HEK293 (cell line): ENCODE measurements at regions not wholly inside any gene's neighbourhood (a gene's known extent, or its start where the extent isn't known, plus 50 kb on each side); places are given as distances from the start of the nearest gene placed in this dataset.

Source experiments
- ZNF112 ChIP-seq: fragments of 450-650 bp; formaldehyde crosslinking; IDR thresholded peaks from 2 replicates; pipeline ENCODE4 v1.5.0; 2017; ENCODE audit warnings: missing biosample characterization, missing genetic modification characterization
- ZNF221 ChIP-seq: fragments of 450-650 bp; formaldehyde crosslinking; IDR thresholded peaks from 2 replicates; pipeline ENCODE4 v1.5.1; 2017; ENCODE audit warnings: missing biosample characterization, missing genetic modification characterization, borderline replicate concordance
- ZXDB ChIP-seq: fragments of 450-650 bp; formaldehyde crosslinking; IDR thresholded peaks from 2 replicates; pipeline ENCODE4 v1.5.1; 2016; ENCODE audit warnings: missing biosample characterization, missing genetic modification characterization
- TF ChIP-seq, protein P1 (sequence below): fragments of 450-650 bp; formaldehyde crosslinking; IDR thresholded peaks from 2 replicates; pipeline ENCODE4 v1.5.1; 2016; ENCODE audit warnings: missing biosample characterization, missing genetic modification characterization
- TF ChIP-seq, protein P2 (sequence below): fragments of 450-650 bp; formaldehyde crosslinking; IDR thresholded peaks from 2 replicates; pipeline ENCODE4 v1.5.1; 2016; ENCODE audit warnings: missing biosample characterization, missing genetic modification characterization
- TF ChIP-seq, protein P3 (sequence below): fragments of 450-650 bp; formaldehyde crosslinking; IDR thresholded peaks from 2 replicates; pipeline ENCODE4 v1.5.1; 2016; ENCODE audit warnings: missing biosample characterization, missing genetic modification characterization, low read depth

DNA sequence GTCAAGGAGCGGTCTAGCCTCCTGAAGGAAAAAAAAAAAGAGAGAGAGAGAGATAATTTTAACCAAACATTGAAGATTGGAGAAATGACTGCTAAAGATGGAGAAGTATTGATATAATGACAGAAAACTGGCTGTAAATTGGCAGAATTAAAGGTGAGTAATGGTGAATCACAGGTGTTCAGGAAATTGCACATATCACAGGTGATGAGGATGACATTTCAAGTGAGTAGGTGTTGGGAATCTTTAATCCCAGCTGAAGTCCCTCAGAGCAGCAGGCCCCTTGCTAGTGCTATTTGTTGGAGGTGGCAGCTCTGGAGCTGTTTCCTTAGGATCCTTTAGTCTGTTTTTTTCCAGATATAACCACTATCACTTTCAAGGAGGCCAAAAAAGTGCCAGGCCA lies 678.4 kb upstream of the VRK2 start:
- TF ChIP-seq ZNF112 (tag by site-specific recombination): no peak
- TF ChIP-seq, protein P1, sequence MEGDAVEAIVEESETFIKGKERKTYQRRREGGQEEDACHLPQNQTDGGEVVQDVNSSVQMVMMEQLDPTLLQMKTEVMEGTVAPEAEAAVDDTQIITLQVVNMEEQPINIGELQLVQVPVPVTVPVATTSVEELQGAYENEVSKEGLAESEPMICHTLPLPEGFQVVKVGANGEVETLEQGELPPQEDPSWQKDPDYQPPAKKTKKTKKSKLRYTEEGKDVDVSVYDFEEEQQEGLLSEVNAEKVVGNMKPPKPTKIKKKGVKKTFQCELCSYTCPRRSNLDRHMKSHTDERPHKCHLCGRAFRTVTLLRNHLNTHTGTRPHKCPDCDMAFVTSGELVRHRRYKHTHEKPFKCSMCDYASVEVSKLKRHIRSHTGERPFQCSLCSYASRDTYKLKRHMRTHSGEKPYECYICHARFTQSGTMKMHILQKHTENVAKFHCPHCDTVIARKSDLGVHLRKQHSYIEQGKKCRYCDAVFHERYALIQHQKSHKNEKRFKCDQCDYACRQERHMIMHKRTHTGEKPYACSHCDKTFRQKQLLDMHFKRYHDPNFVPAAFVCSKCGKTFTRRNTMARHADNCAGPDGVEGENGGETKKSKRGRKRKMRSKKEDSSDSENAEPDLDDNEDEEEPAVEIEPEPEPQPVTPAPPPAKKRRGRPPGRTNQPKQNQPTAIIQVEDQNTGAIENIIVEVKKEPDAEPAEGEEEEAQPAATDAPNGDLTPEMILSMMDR (tag by site-specific recombination): no peak
- TF ChIP-seq, protein P2, sequence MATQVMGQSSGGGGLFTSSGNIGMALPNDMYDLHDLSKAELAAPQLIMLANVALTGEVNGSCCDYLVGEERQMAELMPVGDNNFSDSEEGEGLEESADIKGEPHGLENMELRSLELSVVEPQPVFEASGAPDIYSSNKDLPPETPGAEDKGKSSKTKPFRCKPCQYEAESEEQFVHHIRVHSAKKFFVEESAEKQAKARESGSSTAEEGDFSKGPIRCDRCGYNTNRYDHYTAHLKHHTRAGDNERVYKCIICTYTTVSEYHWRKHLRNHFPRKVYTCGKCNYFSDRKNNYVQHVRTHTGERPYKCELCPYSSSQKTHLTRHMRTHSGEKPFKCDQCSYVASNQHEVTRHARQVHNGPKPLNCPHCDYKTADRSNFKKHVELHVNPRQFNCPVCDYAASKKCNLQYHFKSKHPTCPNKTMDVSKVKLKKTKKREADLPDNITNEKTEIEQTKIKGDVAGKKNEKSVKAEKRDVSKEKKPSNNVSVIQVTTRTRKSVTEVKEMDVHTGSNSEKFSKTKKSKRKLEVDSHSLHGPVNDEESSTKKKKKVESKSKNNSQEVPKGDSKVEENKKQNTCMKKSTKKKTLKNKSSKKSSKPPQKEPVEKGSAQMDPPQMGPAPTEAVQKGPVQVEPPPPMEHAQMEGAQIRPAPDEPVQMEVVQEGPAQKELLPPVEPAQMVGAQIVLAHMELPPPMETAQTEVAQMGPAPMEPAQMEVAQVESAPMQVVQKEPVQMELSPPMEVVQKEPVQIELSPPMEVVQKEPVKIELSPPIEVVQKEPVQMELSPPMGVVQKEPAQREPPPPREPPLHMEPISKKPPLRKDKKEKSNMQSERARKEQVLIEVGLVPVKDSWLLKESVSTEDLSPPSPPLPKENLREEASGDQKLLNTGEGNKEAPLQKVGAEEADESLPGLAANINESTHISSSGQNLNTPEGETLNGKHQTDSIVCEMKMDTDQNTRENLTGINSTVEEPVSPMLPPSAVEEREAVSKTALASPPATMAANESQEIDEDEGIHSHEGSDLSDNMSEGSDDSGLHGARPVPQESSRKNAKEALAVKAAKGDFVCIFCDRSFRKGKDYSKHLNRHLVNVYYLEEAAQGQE (tag by site-specific recombination): no peak
- TF ChIP-seq ZXDB (tag by site-specific recombination): no peak
- TF ChIP-seq, protein P3, sequence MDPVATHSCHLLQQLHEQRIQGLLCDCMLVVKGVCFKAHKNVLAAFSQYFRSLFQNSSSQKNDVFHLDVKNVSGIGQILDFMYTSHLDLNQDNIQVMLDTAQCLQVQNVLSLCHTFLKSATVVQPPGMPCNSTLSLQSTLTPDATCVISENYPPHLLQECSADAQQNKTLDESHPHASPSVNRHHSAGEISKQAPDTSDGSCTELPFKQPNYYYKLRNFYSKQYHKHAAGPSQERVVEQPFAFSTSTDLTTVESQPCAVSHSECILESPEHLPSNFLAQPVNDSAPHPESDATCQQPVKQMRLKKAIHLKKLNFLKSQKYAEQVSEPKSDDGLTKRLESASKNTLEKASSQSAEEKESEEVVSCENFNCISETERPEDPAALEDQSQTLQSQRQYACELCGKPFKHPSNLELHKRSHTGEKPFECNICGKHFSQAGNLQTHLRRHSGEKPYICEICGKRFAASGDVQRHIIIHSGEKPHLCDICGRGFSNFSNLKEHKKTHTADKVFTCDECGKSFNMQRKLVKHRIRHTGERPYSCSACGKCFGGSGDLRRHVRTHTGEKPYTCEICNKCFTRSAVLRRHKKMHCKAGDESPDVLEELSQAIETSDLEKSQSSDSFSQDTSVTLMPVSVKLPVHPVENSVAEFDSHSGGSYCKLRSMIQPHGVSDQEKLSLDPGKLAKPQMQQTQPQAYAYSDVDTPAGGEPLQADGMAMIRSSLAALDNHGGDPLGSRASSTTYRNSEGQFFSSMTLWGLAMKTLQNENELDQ (tag by site-specific recombination): no peak
- TF ChIP-seq ZNF221 (tag by site-specific recombination): no peak
